Mammary epithelial cell (primary cell): ENCODE measurements at regions not wholly inside any gene's neighbourhood (a gene's known extent, or its start where the extent isn't known, plus 50 kb on each side); places are given as distances from the start of the nearest gene placed in this dataset.

ENCODE experiments used
- EZH2 ChIP-seq: IDR thresholded peaks from 2 replicates; pipeline ENCODE4 v1.6.1; 2012; ENCODE audit warnings: low read length, inconsistent platforms, borderline replicate concordance
- TF ChIP-seq, protein P1 (sequence below), 2 donors: IDR thresholded peaks in 1 of 2; conservative IDR thresholded peaks in 1 of 2; 2 replicates each; pipeline ENCODE4 v1.5.1; 2011 to 2012; ENCODE audit warnings: inconsistent platforms in 2 of 2, low read length in 2 of 2, mild to moderate bottlenecking in 2 of 2, control low read depth in 1 of 2, low read depth in 1 of 2; ENCODE audit not compliant: insufficient read depth in 1 of 2; ENCODE audit errors: extremely low read depth in 1 of 2

DNA sequence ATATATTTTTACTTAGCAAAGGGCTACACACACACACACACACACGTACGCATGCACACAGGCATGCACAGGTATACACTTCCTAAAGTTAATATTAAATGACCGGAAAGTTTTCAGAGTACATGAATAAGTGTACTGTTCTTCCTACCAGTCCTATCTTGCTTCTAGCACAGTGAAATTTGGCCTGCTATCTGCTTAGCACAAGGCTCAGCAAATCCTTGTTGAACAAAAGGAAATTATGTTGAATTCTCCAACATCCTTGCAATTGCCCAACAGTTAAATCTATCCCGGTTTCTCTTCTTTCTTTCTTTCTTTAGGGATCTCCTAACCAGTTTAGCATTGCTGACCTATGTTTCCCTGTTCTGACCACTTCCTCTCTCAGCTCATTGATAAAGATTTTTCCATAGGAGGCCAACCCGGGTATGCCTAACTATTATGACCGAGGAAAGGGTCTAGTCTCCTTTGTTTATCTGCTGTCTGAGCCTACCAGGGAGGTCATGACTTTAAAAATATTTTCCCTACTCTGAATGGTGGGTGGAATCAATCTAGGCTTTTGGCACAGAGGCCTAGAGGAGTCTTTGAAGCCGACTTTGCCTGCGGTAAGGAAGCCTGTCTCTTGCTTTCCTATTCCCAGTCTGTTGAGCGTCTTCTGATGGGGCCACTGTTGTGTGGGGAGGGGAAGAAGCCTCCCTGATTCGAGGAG is 400.7 kb downstream of the HRH4 start:
- TF ChIP-seq, protein P1, sequence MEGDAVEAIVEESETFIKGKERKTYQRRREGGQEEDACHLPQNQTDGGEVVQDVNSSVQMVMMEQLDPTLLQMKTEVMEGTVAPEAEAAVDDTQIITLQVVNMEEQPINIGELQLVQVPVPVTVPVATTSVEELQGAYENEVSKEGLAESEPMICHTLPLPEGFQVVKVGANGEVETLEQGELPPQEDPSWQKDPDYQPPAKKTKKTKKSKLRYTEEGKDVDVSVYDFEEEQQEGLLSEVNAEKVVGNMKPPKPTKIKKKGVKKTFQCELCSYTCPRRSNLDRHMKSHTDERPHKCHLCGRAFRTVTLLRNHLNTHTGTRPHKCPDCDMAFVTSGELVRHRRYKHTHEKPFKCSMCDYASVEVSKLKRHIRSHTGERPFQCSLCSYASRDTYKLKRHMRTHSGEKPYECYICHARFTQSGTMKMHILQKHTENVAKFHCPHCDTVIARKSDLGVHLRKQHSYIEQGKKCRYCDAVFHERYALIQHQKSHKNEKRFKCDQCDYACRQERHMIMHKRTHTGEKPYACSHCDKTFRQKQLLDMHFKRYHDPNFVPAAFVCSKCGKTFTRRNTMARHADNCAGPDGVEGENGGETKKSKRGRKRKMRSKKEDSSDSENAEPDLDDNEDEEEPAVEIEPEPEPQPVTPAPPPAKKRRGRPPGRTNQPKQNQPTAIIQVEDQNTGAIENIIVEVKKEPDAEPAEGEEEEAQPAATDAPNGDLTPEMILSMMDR (conservative IDR thresholded peaks at IDR 0.05 in 1 of 2, IDR thresholded peaks at IDR 0.05 in 1 of 2; ENCODE audit: extremely low read depth in 1 of 2, insufficient read depth in 1 of 2, low read depth in 1 of 2, low read length in 2 of 2) = no peak
- TF ChIP-seq EZH2 = no peak
